CD14-positive monocyte (primary cell): ENCODE measurements at regions not wholly inside any gene's neighbourhood (a gene's known extent, or its start where the extent isn't known, plus 50 kb on each side); places are given as distances from the start of the nearest gene placed in this dataset.

Experiments used
- DNase-seq, 3 donors: peaks; one replicate each; pipeline ENCODE4 v3.0.0-alpha.2; 2011 to 2022
- H2AFZ ChIP-seq: 2 replicates; pipeline ENCODE4 v1.6.0; 2012; ENCODE audit warnings: mild to moderate bottlenecking, low read depth, low read length, inconsistent platforms; ENCODE audit not compliant: insufficient read depth, poor library complexity, severe bottlenecking
- H3K27ac ChIP-seq, 2 donors: 1 replicate in 1 of 2; 2 replicates in 1 of 2; pipeline ENCODE4 v1.5.1; 2012 to 2013; ENCODE audit warnings: low read length in 2 of 2, control low read depth in 1 of 2, inconsistent platforms in 1 of 2, low read depth in 1 of 2, mild to moderate bottlenecking in 1 of 2
- H3K27me3 ChIP-seq, 2 donors: one replicate each; pipeline versions ENCODE4 v1.6.0 to v1.6.1; 2011 to 2013; ENCODE audit warnings: low read length in 2 of 2; ENCODE audit not compliant: control insufficient read depth in 2 of 2, insufficient read depth in 2 of 2
- H3K36me3 ChIP-seq, 2 donors: replicated peaks in 1 of 2; 1 replicate in 1 of 2; 2 replicates in 1 of 2; pipeline versions ENCODE4 v1.5.1 to v1.6.1; 2012 to 2013; ENCODE audit warnings: low read length in 2 of 2, control low read depth in 1 of 2, inconsistent platforms in 1 of 2, mild to moderate bottlenecking in 1 of 2; ENCODE audit not compliant: insufficient read depth in 2 of 2, control insufficient read depth in 1 of 2
- H3K4me1 ChIP-seq, 2 donors: 1 replicate in 1 of 2; 2 replicates in 1 of 2; pipeline versions ENCODE4 v1.5.1 to v1.6.1; 2012 to 2013; ENCODE audit warnings: low read length in 2 of 2, control low read depth in 1 of 2, inconsistent platforms in 1 of 2, mild to moderate bottlenecking in 1 of 2, moderate library complexity in 1 of 2; ENCODE audit not compliant: insufficient read depth in 2 of 2, control insufficient read depth in 1 of 2
- H3K4me2 ChIP-seq: replicated peaks from 2 replicates; pipeline ENCODE3; 2012; ENCODE audit warnings: low read length, moderate library complexity, mild to moderate bottlenecking; ENCODE audit not compliant: poor library complexity, severe bottlenecking; ENCODE audit errors: extremely low read depth
- H3K4me3 ChIP-seq, 3 experiments: fragments of 200-600 bp in 1 of 3; sonication (generic) in 1 of 3; replicated peaks in 1 of 3; 1 replicate in 2 of 3; 2 replicates in 1 of 3; pipeline ENCODE4 v1.5.1; 2011 to 2013; ENCODE audit warnings: low read length in 3 of 3, mild to moderate bottlenecking in 3 of 3, control low read depth in 2 of 3, low read depth in 2 of 3, inconsistent platforms in 1 of 3, moderate library complexity in 1 of 3
- H3K79me2 ChIP-seq: 2 replicates; pipeline ENCODE4 v1.6.0; 2012; ENCODE audit warnings: mild to moderate bottlenecking, control low read depth, inconsistent platforms, low read length, moderate library complexity; ENCODE audit not compliant: insufficient read depth
- H3K9ac ChIP-seq: 2 replicates; pipeline ENCODE4 v1.6.0; 2017; ENCODE audit warnings: low read length, mild to moderate bottlenecking; ENCODE audit not compliant: insufficient read depth, poor library complexity, severe bottlenecking
- H3K9me3 ChIP-seq, 2 donors: replicated peaks in 1 of 2; 1 replicate in 1 of 2; 2 replicates in 1 of 2; pipeline versions ENCODE4 v1.5.1 to v1.6.1; 2012 to 2013; ENCODE audit warnings: low read length in 2 of 2, control low read depth in 1 of 2; ENCODE audit not compliant: control insufficient read depth in 1 of 2, insufficient read depth in 1 of 2
- H4K20me1 ChIP-seq: 2 replicates; pipeline ENCODE4 v1.6.0; 2012; ENCODE audit warnings: mild to moderate bottlenecking, low read length, control low read depth, moderate library complexity; ENCODE audit not compliant: insufficient read depth
- H3K27ac Mint-ChIP-seq, 7 donors: one replicate each; pipeline ENCODE4 v1.8.0; 2020; ENCODE audit warnings: mild to moderate bottlenecking in 7 of 7, mixed read lengths in 7 of 7, moderate library complexity in 6 of 7, inconsistent platforms in 2 of 7
- H3K27me3 Mint-ChIP-seq, 3 donors: one replicate each; pipeline ENCODE4 v1.8.0; 2021 to 2022; ENCODE audit warnings: low read depth in 3 of 3, mild to moderate bottlenecking in 3 of 3, mixed read lengths in 3 of 3, moderate library complexity in 3 of 3, inconsistent platforms in 1 of 3
- H3K36me3 Mint-ChIP-seq, 2 donors: one replicate each; pipeline ENCODE4 v1.8.0; 2020; ENCODE audit warnings: mixed read lengths in 2 of 2, inconsistent platforms in 1 of 2, mild to moderate bottlenecking in 1 of 2
- H3K4me1 Mint-ChIP-seq: one replicate; pipeline ENCODE4 v1.8.0; 2020; ENCODE audit warnings: mild to moderate bottlenecking, mixed read lengths
- H3K4me3 Mint-ChIP-seq, 2 donors: one replicate each; pipeline ENCODE4 v1.8.0; 2020; ENCODE audit warnings: mild to moderate bottlenecking in 2 of 2, mixed read lengths in 2 of 2, moderate library complexity in 1 of 2
- H3K9me3 Mint-ChIP-seq, 7 donors: one replicate each; pipeline ENCODE4 v1.8.0; 2020 to 2022; ENCODE audit warnings: mixed read lengths in 7 of 7, mild to moderate bottlenecking in 6 of 7, moderate library complexity in 6 of 7, inconsistent platforms in 2 of 7
- CTCF ChIP-seq: fragments of 200-600 bp; IDR thresholded peaks from one replicate; pipeline ENCODE4 v1.8.0; 2022; ENCODE audit warnings: antibody characterized with exemption, mild to moderate bottlenecking
- WGBS: methylation state at CpG from one replicate; pipeline ENCODE4 v1.1.5; 2013; ENCODE audit warnings: missing lambda C conversion rate; ENCODE audit not compliant: insufficient coverage; 5-methylcytosine and 5-hydroxymethylcytosine counted together
- intact Hi-C, 2 donors: fragments of 100-400 bp; cut with micrococcal nuclease; formaldehyde crosslinking; loops; one replicate each; pipeline versions ENCODE4 v1.15.0 to v1.15.1; 2023

DNA sequence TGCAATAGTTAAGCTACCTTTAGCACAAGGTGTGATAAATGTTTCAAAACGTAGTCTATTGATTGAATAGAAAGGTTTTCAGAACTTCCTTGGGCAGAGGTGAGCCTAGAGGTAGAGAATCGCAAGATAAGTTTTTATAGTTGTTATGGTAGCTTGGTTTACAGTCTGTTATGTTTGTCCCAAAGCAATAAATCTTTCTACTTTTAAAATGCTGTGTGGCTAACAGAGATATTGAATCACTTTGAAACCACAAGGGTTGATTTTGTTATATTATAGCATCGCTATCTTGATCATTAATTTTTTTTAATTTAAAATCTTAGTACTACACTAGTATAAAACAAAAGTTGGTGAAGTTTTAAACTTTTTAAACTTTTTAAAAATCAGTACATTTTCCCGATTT lies 126.7 kb downstream of the TMEM182 start:
- no peaks in the 10 kb centered on the region for H3K79me2 ChIP-seq
- no peak for TF ChIP-seq CTCF
- H3K4me1 ChIP-seq = peaks cover 12 to 13% of the 10 kb centered on the region in 2 donors
- intact Hi-C loops = no loop called here
- no peak for DNase-seq
- no CpG with 5 or more reads among the region's 4 CpGs for WGBS
- peaks cover 34% of the 10 kb centered on the region for H3K4me1 Mint-ChIP-seq
- no peak overlapping the region for H3K27ac ChIP-seq
- no peaks in the 10 kb centered on the region for H3K36me3 ChIP-seq
- no peaks in the 10 kb centered on the region for H4K20me1 ChIP-seq
- peaks cover 0 to 4% (median 0%) of the 10 kb centered on the region in 7 donors for H3K9me3 Mint-ChIP-seq
- no peak overlapping the region for H2AFZ ChIP-seq
- no peaks in the 10 kb centered on the region for H3K27me3 ChIP-seq
- no peak overlapping the region for H3K4me3 Mint-ChIP-seq
- no peak overlapping the region for H3K4me2 ChIP-seq
- H3K36me3 Mint-ChIP-seq = no peaks in the 10 kb centered on the region
- H3K4me3 ChIP-seq = no peak overlapping the region
- no peaks in the 10 kb centered on the region for H3K9me3 ChIP-seq
- no peak overlapping the region for H3K27ac Mint-ChIP-seq
- H3K9ac ChIP-seq = no peak overlapping the region
- H3K27me3 Mint-ChIP-seq = peaks cover 0 to 2% (median 0%) of the 10 kb centered on the region in 3 donors

GRCh38 chr2:102891296-102891695 lies 129.5 kb downstream of the TMEM182 start:
- H3K9me3 ChIP-seq = no peaks in the 10 kb centered on the region
- Mint-ChIP-seq H3K27ac (peak overlapping the region in 1 of 7 donors; percentile 54), H3K27me3 (peaks cover 0 to 2% (median 2%) of the 10 kb centered on the region in 3 donors), H3K4me1 (peaks cover 37% of the 10 kb centered on the region), H3K36me3 (no peaks in the 10 kb centered on the region), H3K4me3 (no peak overlapping the region), H3K9me3 (peaks cover 0 to 5% (median 3%) of the 10 kb centered on the region in 7 donors)
- peak overlapping the region in 1 of 3 experiments; percentile 1 for H3K4me3 ChIP-seq
- H3K36me3 ChIP-seq = no peaks in the 10 kb centered on the region
- intact Hi-C loops = no loop called here
- H3K9ac ChIP-seq = no peak overlapping the region
- DNase-seq = peak; percentile 15 to 33 (median 16)
- H3K4me1 ChIP-seq = peaks cover 11 to 12% of the 10 kb centered on the region in 2 donors
- H3K27me3 ChIP-seq = no peaks in the 10 kb centered on the region
- no peak overlapping the region for H3K27ac ChIP-seq
- no peak for TF ChIP-seq CTCF
- H4K20me1 ChIP-seq = no peaks in the 10 kb centered on the region
- peak overlapping the region; percentile 27 for H3K4me2 ChIP-seq
- WGBS = no CpG with 5 or more reads among the region's 6 CpGs
- H3K79me2 ChIP-seq = no peaks in the 10 kb centered on the region
- no peak overlapping the region for H2AFZ ChIP-seq
